ENCODE measurements at regions not wholly inside any gene's neighbourhood (a gene's known extent, or its start where the extent isn't known, plus 50 kb on each side); places are given as distances from the start of the nearest gene placed in this dataset.

DNA sequence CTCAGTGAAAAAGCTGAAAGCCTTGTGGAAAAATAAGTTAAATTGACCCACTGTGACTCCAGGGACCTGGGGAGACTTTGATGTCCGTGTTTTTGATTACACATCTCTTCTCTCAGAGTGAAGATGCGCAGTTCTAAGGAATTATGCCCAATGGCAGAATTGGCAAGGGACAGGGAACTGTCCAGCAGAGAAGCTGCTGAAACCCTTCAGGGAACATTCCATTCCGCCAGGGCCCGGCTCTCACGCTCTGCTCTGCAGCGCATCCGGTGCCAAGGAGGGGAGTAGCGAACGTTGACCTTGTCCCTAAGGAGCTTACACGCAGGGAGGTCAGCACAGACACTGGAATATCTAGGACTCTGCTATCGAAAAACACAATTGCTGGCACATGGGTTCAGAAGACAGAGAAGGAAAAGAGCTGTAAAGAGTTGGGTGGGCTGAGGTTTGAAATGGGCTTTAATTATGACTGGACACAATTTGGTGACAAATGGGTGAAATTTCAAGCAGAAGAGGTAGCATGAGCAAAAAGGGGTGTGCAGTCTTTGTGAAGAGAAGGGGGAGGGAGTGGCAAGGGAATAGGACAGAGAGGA lies 64.5 kb upstream of the B3GAT1 start:
- DNase-seq (ENCODE audit: low read depth), result no peak

- no peak for DNase-seq (ENCODE audit: low read depth)
Measured at GRCh38 chr11:134475951-134476350, 63.9 kb upstream of the B3GAT1 start.

GRCh38 chr11:134474942-134475341 lies 62.9 kb upstream of the B3GAT1 start:
- no peak for DNase-seq (ENCODE audit: low read depth)

DNA sequence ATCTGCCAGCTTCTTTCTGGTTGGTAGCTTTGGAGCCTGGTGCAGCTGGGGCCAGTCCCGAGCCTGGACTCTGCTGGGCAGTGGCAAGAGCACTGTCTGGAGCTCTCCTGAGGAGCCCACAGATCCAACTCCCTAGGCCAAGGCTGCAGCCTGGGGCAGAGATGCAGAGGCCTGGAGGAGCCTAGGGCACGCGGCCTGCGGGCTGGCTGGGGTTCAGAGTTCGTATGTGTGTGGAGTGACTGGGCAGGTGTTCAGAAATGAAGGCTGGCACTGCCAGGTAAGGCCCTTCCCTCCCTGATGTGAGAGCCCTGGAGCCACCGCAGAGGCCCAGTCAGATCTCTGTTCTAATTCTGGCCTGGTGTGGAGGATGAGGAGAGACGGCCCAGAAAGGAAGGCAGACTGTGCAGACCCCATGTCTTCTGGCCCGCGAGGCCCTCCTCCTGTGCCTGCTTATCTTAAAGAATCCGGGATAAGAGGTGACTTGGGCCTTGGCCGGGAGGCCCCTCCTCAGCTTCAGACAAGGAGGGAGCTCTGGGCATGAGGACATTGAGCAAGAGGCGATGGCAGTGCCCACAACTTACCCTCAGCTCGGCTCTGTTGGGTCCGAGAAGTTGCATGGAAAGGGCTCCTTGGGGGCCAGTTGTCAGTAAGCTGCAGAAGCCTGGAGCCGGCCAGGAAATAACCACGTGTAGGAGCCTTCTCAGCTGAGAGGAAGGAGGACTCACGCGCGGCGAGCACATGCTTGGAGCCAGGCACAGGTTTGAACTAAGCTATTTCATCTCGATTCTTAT lies 62.2 kb upstream of the B3GAT1 start:
- no peak for DNase-seq (ENCODE audit: low read depth)

- no peak for DNase-seq (ENCODE audit: low read depth)
Measured at GRCh38 chr11:134471716-134472455, 59.8 kb upstream of the B3GAT1 start.

- DNase-seq (ENCODE audit: low read depth), result no peak
Measured at GRCh38 chr11:134471087-134471715, 59.2 kb upstream of the B3GAT1 start.

- no peak for DNase-seq (ENCODE audit: low read depth)
Measured at GRCh38 chr11:134470238-134470637, 58.2 kb upstream of the B3GAT1 start.

GRCh38 chr11:134469627-134470026 lies 57.6 kb upstream of the B3GAT1 start:
- no peak for DNase-seq (ENCODE audit: low read depth)

DNA sequence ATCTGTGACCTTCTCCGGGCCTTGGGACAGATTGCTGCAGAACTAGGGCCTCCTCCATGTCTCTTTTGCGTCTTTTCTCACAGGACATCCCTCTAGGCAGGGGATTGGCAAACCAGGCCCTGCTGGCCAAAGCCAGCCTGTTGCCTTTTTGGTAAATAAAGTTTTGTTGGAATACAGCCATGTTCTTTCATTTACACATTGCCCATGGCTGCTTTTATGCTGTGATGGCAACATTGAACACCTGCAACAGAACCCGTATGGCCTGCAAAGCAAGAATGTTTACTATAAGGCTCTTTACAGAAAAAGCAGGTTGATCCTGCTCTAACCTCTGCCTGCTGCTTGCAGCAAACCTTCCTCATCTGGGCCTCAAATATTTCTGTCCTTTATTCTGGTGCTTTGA lies 56.8 kb upstream of the B3GAT1 start:
- DNase-seq (ENCODE audit: low read depth), result no peak

- DNase-seq (ENCODE audit: low read depth), result no peak
Measured at GRCh38 chr11:134468081-134468668, 56.1 kb upstream of the B3GAT1 start.

DNA sequence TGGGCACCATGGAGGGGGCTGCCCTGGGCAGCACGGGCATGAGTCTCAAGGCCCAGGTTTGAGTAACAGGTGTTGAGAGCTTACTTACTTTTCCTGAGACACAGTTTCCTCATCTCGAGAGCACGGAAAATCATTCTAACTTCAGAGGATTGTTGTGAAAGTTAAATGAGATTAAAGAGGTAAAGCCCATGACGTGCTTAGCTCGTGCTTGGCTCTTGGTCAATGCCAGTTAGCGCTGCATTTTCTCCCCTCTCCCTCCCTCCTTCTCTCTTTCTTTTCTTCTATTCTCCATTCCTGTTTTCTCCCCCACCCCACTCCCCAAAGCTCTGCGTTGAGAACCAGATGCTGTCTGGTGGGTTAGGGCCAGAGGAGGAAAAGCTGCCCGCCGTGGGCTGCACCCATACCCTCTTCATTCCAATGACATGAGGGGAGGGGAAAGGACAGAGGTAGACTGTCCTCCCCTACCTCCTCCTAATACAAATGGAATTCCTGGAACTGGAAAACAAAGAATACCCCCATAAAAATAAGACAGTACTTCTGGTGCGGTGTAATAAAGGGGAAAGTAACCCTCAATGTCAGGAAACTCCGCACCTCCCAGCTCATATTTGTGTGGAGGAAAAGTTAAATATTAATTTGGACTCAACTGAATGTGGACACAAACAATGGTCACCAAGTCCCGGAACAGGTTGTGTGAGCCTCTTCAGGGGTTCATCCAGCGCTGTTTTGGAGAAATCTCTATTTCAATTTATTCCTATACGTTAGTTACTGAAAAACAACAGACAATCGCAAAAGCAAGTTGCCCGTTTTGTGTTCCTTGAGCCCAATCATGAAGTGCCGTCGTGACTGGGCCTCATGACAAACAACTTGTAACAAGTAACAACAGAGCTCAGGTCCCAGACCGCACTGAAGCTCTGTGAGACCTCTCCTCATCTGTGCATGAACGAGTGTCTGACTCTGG lies 54.8 kb upstream of the B3GAT1 start:
- no peak for DNase-seq (ENCODE audit: low read depth)

DNA sequence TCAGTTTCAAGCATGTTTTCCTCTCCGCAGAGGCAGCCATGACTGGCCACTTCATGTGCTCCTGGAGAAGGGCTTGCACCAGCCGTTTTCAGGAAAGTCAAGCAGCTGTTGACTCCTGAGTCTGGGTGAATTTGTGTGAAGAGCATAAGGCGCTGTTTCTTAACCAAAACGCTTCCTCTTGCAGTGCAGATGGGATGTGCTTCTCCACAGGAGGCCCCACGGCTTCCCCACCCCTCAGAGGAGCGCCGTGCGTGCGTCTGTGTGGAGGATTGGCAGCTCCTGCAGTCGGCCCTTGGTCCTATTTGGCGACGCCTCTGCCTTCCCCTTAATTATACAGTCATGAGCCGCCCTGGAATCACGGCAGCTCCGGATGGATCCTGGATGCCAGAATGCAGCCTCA lies 54.1 kb upstream of the B3GAT1 start:
- DNase-seq (ENCODE audit: low read depth), result no peak

GRCh38 chr11:134464981-134465730 lies 53.1 kb upstream of the B3GAT1 start:
- no peak for DNase-seq (ENCODE audit: low read depth)

- no peak for DNase-seq (ENCODE audit: low read depth)
Measured at GRCh38 chr11:134464196-134464595, 52.2 kb upstream of the B3GAT1 start.

GRCh38 chr11:134463716-134464115 lies 51.7 kb upstream of the B3GAT1 start:
- no peak for DNase-seq (ENCODE audit: low read depth)
